ENCODE measurements at regions not wholly inside any gene's neighbourhood (a gene's known extent, or its start where the extent isn't known, plus 50 kb on each side); places are given as distances from the start of the nearest gene placed in this dataset.

DNA sequence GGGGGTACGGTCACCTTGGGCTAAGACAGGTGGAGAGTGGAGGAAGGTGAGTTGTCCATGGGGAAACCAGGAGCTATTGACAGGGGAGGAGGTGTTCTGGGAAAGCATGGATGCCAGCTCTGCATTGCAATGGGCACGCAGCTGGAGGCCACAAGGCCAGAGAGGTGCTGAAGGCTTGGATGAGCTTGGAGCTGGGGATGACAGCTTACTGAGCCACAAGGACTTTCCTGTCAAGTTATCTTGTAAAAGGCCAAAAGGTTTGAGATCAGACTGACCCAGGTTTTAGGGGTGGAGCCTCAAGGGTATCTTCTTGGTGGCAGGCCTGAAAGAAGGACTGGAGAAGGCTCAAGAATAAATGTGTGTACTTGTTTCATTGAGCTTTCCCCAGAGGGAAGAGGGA is 115.2 kb downstream of the ASB7 start:
- TF ChIP-seq, protein P1, sequence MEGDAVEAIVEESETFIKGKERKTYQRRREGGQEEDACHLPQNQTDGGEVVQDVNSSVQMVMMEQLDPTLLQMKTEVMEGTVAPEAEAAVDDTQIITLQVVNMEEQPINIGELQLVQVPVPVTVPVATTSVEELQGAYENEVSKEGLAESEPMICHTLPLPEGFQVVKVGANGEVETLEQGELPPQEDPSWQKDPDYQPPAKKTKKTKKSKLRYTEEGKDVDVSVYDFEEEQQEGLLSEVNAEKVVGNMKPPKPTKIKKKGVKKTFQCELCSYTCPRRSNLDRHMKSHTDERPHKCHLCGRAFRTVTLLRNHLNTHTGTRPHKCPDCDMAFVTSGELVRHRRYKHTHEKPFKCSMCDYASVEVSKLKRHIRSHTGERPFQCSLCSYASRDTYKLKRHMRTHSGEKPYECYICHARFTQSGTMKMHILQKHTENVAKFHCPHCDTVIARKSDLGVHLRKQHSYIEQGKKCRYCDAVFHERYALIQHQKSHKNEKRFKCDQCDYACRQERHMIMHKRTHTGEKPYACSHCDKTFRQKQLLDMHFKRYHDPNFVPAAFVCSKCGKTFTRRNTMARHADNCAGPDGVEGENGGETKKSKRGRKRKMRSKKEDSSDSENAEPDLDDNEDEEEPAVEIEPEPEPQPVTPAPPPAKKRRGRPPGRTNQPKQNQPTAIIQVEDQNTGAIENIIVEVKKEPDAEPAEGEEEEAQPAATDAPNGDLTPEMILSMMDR (IDR thresholded peaks at IDR 0.05), result no peak
- no peak for TF ChIP-seq POLR2A (IDR thresholded peaks at IDR 0.05)
